Left renal cortex interstitium (tissue), 4 donors: ENCODE measurements at regions not wholly inside any gene's neighbourhood (a gene's known extent, or its start where the extent isn't known, plus 50 kb on each side); places are given as distances from the start of the nearest gene placed in this dataset.
"Not testable (repeated sequence)": the region's sequence is repeated elsewhere in the genome, so short reads cannot be mapped to it uniquely, and the experiment has no call there.

Source experiments
- DNase-seq, 4 donors: peaks; one replicate each; pipeline ENCODE4 v3.0.0-alpha.2; 2013; ENCODE audit warnings: low read depth in 4 of 4, low spot score in 2 of 4, missing footprints in 1 of 4

DNA sequence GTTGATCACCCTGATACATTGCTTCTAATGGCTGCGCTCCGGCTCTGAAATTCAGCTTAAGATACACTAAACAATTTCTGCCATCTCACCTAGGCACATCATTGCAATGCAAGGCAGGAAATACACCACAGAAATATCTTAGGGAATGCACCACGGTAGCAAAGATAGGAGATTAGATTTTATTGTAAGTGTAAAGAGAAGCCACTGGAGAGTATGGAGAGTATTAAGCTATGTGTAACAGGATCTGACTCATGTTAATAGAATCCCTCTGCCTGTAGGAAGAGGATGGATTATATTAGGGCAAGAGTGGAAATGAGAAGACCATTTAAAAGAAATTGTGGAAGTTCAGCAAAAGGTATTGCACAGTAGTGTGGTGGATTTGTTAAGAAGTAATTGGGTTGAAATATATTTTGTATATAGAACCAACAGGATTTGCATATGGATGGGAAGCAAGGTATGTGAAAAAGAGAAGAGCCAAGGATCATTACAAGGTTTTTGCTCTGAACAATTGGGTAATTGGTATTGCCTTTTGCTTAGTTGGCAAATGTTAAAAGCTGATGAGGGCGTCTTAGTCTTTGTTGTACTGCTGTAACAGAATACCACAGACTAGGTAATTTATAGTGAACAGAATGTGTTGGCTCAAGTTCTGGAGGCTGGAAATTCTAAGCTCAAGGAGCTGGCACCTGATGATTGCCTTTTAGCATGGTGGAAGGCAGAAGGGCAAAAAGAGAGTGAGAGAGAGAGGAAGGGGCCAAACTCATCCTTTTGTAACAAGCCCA is 636.1 kb downstream of the PSAT1 start:
- no peak for DNase-seq

DNA sequence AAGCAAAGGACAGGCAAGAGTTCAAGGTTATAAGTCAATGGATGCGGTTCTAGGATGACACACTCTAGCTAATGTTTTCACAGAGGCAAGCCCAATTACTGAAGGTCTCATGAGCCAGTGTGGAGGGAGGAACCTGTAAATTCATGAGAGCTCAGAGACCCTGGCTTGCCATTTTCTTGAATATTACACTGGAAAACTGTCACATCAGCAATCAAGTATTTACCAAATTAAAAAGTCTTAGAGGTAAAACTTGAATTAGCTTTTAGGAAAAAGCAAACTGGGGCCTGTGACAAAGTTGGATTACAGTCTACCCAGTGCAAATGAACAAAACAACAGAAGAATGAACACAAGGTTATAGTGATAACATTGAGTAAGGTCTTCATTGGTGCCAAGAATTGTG is 636.9 kb upstream of the TLE4 start:
- DNase-seq: no peak

DNA sequence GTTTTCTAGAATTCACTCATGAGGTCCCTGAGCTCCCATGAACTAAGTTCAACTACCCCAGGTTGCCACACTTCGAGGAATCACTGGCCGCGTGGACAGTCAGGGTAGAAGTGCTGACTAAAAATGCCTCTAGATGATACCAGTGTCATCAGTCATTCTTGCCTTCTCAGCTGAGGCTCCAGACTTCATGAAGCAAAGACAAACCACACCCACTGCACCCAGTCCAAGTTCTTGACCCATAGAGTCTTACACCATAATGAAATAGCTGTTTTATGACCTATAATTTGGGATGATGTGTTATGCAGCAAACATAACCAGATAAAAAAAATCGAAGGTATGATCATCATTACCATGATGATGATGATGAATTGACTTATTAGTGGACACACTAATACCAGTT is 632.9 kb upstream of the TLE4 start:
- DNase-seq: no peak

DNA sequence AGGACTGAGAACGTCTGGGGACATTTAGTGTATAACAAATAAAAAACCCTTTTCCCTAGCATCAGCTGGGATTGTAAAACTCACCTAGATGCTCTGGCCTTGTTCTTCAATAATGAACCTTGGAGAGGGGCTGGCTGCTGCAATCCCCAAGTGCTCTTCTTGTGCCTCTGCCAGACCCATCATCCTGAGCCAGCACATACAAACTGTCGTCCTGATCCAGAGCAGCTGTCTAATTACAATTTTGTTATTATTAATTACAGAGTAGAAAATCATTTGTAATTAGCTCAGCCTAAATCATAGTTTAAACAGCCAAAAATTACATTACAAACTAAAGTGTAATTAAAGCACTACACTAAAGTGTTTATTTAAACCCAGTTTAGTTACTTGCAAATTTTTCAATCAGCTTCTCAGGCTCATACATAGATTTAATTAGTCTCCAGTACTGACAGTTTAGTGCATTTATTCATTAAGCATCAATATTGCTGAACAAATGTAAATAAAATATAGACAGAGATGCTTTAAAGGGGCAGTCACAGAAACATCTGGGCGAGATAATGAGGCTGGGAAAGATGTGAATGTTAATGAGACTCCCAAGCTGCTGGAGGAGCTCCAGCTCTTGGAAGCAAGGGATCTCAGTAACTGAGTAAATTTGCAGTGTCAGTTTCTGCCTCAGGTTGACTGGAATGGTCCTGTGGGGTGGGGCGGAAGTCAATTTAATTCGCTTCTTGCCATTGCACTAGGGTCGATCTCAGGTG is 632.3 kb upstream of the TLE4 start:
- no peak for DNase-seq

DNA sequence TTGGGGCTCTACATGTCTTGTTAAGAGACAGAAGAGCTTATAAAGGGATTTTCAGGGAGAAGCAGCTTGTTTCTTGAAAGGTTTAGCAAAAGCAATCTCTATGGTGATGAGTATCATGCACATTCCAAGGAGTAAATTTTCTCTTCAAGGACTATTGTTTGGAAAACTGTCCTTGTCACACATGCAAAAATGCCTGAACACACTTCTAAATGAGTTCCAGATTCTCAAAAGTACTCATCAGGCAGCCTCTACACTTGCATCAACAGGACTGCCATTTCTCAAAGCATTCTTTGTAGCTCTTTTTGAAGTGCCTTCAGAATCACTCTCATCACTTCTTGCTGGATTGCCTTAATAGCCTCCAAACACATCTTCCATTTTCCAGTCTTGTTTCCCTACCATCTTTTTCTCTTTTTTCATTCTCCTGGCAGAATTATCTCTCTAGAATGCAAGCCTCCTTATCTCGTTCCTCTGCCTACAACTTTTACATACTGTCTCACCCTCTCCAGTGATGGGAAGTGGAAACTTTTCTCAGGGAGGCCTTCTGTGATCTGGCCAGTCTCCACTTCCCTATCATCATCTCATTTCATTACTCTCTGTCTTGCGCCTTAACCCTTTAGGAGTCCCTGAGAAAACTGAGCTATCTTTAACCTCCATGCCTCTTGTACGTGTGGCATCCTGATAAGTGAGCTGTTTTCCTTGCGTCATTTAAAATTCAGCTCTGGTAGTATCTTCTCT is 631.5 kb upstream of the TLE4 start:
- no peak for DNase-seq

DNA sequence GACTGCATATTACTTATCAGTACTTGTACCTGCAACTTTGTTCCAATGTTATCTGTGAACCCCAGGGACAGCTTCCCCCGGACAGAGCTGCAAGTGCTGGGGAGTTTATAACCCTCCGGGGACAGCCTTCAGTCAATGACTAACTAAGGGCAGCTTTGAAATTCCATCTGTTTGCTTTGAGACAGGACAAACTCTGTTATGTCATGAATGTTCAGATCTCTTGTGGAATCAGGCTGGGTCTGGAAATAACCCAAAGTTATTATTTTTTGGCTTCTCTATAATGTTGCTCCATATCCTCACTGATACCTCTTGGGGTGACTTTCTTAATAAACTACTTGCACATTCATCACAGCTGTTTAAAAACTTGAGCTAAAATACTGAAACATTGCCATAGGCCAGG is 617.5 kb upstream of the TLE4 start:
- DNase-seq: no peak

DNA sequence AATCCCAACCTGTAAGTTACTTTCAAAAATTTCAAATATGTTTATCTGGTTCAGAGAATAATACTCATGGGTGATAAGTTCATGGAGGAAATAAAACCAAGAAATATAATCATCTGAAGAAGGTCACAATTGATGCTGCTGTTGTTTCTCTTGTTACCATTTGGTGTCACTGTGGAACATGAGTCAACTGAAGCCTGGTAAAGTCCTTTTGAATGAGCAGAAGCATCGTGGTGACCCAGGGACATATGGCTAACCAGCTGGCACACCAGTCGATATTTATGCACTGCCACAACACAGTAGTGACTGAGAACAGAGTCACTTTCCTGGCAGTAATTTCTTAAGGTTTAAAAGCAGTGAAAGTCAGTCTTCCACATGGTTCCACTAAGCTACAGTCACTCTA is 612.9 kb upstream of the TLE4 start:
- no peak for DNase-seq

DNA sequence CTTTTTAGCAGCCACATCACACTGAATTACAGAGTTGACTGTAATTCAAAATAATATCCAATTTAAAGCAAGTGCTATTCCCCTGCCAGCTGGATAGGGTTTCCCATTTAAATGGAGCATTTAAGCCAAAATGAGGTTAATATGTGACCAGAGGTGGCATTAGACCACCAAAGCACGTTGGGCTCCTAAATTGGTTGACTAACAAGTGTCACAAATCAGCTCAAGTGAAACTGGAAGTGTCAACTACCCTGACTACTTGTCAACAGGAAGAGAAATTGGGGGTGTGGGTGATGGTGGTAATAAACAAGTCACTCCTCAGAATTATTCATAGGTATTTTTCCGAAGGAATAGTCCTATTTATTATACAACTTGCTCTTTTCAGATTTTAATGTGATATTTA is 609.6 kb upstream of the TLE4 start:
- DNase-seq: no peak

DNA sequence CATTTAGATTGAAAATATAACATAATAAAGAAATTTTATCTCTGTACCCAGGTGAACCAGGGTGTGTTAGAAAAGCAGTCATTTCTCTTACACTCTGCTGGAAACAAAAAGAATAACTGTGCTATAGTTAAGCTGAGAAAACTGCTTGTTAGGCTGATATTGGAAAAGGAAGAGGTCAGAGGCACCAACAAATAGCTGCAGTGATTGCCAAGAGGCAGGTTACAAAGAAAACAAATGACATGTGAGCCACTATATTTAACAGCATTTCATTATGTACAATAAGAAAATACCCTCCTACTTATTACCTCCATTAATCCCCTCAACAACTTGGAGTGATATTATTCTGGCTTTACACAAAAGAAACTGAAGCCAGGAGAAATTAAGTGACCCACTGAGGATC is 607.9 kb upstream of the TLE4 start:
- no peak for DNase-seq

DNA sequence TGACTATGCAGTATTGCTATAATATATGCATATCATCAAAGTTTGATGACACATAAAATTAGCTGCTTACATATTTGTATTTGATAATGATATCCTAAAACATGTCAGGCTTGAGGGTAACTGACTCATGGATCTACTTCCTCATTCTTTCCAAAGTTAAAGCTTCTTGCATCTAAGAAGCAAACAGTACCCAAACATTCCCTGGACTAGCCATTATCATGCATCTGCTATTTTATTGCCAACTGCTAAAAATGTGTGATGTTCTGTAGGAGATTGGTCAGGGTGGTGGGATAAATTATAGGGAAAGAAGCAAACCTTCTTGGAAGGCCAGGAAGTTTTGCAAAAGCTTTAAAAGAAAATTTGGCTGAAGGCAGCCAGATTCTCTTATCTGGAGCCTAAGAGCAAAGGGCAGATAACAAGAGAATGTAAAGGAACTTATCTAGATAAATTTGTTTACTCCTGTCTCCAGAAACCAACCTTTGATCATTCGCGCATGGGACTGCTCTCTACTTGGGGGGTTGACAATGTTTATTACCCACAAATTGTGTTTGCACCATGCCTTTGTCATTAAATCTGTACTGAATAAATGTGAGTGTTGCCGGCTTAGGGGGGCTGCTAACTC is 604.1 kb upstream of the TLE4 start:
- DNase-seq: no peak

DNA sequence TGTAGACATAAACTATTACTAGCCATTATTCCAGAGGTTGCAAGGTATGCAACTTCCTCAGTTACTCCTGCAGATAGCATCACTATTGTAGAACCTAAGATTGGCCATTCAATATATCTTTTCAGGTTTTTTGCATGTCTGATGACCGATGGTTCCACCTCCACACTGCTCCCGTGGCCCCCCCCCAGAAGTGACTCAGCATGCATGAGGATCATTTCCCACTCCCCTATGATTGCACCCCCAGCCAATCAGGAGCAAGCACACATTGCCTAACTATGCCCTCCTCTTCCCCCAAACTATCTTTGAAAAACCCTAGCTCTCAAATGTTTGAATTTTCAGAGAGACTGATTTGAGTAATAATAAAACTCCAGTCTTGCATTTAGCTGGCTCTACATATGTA is 601.4 kb upstream of the TLE4 start:
- no peak for DNase-seq

DNA sequence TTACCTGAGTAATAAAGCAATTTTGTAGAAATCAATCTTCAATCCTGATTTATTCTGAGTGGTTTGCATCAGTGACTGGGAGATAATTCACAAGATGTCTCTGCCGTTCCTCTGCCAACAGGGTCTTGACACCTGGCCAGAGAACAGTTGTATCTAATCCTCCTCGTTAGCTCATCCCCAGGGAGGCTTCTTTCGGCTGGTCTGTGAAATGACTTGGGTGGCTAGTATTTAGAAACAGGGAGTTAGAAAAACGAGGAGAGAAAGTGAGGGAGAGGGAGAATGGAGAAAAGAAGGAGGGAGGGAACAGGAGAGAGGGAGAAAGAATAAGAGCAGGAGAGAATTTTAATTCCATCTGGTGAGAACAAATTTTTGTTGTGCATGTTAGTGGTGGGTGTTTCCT is 600.2 kb upstream of the TLE4 start:
- no peak for DNase-seq

DNA sequence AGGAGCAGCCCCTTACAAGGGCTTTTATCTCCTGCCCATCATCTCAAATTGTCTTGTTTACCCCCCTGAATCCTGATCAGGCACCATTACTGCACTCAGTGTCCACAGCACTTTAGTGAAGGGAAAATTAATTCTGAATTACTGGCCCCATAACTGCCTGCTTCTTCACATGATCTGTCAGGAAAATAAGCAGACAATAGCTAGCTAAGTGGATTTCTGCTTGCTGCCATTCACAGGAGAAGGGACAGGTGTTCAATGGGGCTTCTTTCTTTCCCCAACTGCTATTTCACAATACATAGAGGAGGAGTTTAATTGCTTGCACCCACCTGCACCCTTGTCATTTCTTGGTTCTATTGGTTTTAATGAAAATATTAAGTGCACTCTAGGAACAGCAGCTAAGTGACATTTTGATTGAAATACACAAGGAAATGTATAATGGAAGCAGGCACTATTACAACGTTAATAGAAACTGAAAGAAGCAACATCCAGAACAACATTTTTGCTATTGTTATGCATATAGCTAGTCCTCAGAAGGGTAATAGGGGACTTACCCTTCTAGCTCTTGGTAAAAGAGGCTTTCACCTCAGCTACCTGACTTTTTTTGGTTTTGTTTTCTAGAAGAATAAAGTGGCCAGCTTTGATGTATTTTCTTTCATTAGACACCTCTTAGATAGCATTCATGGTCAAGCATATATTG is 599.3 kb upstream of the TLE4 start:
- no peak for DNase-seq

DNA sequence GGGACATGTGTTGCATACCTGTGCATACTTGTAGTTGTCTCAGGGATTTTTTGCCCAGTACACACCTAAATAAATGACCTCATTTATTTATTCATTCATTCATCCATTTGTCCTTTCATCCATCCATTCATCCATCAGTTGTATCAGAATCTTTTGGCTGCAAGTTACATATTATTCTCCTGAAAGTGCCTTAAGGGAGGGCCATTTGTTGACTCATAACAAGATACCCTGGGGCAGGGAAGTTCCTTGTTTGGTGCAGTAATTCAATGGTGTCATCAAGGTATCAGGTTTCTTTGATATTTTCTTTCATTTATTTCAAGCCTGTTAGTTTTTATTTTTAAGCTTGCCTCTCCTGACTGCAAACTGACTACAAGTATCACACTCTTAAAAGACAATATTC is 597.9 kb upstream of the TLE4 start:
- no peak for DNase-seq

DNA sequence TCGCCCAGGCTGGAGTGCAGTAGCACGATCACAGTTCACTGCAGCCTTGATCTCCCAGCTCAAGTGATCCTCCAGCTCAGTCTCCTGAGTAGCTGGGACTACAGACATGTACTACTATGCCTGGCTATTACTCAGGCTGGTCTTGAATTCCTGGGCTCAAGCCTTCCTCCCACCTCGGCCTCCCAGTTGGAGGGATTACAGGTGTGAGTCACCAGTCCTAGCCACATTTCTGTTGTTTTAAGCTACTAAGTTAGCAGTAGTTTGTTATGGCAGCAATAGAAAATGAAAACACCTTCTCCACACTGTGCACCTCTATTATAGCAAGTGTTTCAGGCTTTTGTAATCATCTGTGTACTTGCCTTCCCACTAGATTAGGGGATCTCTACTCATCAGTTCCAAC is 588.9 kb upstream of the TLE4 start:
- DNase-seq: no peak

DNA sequence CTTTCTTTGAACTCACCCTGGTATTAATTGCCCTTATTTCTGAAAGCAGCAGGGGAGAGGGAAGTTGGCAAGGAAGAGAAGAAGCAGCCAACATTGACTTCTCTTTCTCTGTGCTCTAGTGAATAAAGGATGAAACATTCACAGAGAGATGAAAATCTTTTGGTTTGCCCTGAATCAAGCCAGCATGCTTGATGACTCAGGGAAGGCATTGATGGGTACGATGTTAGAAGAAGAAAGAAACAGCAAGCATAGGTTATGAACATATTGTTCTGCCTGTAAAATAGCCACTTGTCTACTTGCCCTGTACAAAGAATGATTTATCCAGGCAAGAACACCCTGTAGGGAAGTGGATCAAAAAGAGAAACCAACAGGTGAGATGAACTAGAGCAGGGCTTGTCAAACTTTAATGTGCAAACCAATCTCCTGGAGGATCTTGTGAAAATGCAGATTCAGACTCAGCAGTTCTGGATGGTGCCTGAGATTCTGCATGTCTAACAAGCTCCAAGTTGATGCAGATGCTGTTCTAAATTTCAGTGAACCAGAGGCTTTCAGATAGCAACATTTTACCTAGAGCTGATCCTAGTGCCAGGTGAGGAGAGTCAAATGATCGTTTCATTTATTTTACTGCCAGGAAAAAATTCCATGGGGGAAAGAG is 586.6 kb upstream of the TLE4 start:
- DNase-seq: no peak

DNA sequence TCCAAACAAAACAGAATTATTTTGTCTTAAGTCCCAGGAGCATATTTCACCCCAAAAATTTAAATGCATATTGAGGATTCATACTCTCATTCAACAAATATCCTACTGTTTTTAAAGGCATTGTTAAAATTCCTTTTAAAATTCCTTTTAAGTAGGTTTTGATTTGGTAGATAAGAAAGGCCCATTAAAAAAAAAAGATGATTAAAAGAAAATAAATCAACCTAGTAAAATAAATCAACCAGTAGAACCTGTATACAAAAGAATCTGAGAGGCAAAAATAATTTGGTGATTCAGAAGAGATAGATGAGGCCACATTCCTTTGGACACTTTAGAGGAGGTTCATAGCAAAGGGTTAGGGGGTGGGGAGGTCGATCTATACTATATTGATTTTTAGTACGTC is 585.3 kb upstream of the TLE4 start:
- DNase-seq: no peak

DNA sequence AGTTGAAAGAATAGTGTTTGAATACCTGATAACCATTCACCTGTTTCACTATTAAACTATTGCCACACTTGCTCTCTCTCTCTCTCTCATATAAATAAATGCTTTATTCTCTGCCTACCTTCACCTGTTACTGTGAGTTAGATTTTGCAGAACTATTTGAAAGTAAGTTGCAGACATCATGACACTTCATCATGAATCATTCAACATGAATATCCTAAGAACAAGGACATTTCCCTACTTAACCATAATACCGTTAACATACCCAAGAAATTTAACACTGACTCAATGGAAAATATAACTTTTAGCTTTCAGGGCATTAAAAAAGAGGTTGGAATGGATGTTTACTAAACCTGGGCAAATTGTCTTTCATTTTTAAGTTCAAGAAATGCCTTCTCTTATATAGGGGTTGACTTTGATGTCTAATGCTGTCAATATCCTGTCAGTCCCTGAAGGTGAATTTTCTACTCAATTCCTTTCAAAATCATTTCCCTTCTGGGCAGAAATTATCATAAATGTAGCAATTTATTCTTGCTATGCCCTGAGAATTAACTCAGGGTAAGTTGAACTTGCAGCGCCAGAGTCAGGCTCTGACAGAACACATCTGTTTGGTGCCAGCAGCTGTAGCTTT is 582.6 kb upstream of the TLE4 start:
- no peak for DNase-seq

DNA sequence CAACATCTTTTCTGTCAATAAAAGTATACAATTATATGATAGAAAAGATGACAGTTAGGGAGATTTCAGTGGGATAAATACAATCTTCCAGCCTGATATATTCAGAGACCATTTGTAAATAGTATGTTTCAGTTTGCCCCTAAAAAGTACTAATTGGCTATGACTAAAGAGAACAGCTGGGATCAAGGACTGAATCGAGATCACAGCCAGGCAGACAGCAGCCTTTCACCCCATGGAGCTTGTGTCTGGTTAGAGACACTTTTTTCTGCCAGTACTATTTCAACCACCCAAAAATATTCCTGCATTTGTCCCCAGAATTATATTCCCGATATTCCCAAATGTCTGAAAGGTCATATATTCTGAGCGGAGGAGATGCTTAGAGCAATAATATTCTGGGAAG is 577.3 kb upstream of the TLE4 start:
- no peak for DNase-seq

DNA sequence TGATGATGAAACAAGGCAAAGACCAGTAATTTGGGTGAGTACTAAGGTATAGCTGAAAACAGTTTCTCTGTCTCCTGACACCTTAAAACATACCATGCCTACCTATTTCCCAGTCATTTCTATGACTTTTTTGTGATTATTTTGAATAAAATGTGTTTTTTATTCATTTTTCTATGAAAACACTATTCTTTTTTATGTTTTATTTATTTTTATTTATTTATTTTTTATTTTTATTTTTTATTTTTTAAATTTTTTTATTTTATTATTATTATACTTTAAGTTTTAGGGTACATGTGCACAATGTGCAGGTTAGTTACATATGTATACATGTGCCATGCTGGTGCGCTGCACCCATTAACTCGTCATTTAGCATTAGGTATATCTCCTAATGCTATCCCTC is 576.8 kb upstream of the TLE4 start:
- DNase-seq: not testable (repeated sequence)
